ENCODE measurements at regions not wholly inside any gene's neighbourhood (a gene's known extent, or its start where the extent isn't known, plus 50 kb on each side); places are given as distances from the start of the nearest gene placed in this dataset.
"Not testable (repeated sequence)": the region's sequence is repeated elsewhere in the genome, so short reads cannot be mapped to it uniquely, and the experiment has no call there.

DNA sequence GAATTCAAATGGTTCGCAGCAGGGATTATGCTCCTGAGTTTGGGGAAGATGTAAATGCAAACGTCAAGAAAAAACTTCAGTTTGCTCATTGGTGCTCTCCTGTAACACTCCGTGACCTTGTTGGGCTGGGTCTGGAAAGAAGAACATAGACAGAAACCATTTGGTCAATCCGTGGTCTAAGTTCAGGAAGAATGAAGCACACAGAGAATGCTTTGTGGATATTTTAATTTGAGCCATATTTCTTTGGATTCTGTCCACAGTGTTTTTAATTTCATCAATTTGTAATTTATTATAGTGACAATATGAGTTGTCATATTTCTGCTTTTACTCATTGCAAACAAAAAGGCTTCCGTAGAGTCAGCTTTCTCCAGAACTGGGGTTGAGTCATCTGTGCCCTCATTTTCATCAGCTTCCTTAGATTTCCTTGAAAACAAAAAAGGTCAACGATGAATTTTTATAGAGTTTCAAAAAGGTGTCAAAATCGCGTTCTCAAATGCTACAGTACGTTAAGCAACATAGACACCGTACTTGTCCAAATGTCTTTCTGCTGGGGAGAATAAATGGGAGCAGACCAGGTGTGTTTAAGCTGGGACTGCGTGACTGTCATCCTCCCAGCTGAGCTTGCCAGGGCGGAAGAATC lies 606.4 kb downstream of the RNF144A start:
- no peak for DNase-seq (ENCODE audit: low read depth, low spot score)

DNA sequence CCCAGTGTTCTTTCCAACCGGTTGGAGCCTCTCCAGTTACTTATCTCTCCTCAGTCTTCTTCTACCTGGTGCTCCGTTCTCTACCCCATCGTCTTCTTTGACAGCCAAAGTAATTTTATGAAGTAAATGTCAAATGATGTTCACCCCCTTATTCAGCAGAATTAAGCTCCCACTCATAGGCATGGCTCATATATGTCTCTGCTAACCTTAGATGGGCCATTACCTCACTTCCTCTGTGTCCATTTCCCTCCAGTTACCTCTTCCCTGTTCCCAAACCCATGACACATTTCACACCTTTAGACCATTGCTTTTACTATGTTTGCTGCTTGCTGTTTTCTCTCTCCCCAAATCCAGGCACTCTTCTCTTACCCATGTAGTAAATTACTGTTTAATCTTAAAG lies 607.0 kb downstream of the RNF144A start:
- DNase-seq (ENCODE audit: low read depth, low spot score): no peak

DNA sequence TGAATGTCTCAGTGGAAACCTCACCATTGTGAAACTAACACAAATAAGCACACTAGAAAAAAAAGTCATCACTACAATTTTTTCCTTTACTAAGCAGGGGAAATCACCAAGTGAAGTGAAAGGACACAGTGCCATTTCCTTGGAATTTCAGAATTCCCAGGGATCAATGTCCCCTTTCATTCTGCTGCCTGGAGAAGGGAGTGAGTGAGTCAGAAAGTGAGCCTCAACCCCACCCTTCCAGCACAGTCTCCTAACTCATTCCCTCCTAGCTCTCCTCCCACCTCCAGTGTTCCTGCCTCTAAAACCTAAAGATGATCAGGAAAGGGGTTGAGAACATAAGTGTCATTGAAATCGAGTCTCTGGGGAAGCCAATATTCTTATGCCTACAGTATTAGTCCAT lies 608.5 kb downstream of the RNF144A start:
- no peak for DNase-seq (ENCODE audit: low read depth, low spot score)

DNA sequence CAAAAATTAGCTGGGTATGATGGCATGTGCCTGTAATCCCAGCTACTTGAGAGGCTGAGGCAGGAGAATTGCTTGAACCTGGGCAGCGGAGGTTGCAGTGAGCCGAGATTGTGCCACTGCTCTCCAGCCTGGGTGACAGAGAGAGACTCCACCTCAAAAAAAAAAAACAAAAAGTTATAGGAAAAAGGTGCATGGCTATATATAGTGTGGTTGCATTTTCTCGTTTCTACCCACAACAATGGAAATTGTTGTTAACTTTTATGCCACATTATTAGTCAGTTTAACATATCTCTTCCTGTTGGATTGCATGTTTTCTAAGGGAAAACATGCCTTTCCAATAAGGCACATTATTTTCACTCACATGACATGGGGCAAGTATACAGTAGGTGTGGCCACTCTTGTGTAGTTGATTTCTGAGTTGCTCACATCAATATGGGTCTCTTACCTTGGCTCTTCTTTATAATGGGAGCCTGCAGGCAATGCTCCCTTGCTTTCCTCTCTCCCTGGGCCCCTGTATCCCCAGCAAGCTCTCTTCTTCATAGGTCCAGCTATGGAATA lies 610.0 kb downstream of the RNF144A start:
- no peak for DNase-seq (ENCODE audit: low read depth, low spot score)

DNA sequence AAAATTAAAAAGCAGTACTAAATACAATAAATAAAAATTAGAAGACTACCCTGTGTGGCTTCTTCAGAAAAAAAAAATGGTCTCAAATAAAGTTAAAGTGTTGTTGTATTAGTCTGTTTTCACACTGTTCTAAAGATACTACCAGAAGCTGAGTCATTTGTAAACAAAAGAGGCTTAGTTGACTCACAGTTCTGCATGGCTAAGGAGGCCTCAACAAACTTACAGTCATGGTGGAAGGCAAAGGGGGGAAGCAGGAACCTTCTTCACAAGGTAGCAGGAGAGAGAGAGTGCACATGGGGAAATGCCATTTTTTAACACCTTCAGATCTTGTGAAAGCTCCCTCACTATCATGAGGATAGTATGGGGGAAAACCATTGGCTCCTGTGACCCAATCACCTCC lies 612.8 kb downstream of the RNF144A start:
- no peak for DNase-seq (ENCODE audit: low read depth, low spot score)

DNA sequence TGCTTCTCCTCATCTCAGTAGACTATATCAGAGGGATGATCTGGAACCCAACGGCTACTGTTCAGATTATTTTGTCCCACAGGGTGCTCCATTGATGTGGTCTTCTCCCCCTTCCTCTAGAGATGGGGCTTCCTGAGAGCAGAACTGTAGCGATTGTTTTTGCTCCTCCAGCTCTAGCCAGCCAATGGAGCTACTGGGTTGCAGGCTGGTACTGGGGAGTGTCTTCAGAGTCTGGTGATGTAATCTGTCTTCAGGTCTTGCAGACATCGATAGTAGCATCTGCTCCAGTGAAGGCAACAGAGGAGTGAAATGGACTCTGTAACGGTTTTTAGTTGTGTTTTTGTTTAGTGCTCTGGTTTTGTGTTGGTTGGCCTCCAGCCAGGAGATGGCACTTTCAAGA lies 621.9 kb downstream of the RNF144A start:
- DNase-seq (ENCODE audit: low read depth, low spot score): no peak

DNA sequence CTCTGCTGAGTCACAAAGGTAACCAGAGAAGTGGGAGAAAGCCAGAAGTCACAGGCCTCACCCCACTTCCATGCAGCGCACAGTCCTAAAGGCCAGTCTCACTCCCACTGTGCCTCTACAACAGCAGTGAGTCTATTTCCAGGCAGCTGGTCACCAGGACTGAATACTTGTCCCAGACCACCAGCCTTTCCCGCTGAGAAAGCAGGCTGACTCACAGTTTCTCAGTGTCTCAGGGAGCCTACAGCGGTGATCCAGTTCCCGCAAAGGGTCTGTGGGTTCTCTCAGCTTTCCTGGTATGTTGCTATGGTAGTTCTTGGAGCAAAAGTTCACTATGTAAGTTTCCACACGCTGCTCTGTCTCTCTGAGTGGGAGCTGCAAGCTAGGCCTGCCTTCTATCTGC lies 622.5 kb downstream of the RNF144A start:
- DNase-seq (ENCODE audit: low read depth, low spot score): no peak

DNA sequence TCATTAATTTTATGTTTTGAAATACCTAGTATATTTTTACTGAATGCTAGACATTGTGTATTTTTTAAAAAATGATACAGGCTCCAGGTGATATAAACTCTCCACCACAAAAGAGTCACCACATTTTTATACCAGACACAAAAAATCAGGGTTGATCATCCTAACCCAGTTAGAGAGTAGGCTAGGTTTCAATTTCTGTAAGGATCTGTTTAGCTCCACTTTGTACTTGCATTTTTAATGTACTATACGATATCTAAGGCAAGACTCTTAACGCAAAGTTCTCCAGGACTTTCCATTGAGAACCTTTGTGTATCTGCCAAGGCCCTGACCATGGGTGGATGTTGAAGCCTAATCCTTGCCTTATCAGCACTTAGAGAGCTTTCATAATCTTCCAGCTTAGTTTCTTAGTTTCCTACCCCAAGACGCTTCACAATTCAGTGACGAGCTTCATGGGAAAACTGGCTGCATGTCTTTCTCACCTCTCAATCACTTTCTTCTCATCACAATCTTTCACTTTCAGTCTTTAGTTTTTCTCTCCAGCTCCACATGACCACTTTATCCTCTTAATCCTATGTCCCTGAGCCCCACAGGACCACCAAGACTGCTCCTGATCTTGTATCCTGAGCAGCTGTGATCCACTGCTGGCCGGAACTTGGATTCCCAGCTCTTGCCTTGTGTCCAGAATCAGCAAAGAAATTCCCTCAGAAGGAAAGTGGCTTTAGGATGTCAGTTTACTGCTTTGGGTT lies 635.8 kb downstream of the RNF144A start:
- no peak for DNase-seq (ENCODE audit: low read depth, low spot score)

DNA sequence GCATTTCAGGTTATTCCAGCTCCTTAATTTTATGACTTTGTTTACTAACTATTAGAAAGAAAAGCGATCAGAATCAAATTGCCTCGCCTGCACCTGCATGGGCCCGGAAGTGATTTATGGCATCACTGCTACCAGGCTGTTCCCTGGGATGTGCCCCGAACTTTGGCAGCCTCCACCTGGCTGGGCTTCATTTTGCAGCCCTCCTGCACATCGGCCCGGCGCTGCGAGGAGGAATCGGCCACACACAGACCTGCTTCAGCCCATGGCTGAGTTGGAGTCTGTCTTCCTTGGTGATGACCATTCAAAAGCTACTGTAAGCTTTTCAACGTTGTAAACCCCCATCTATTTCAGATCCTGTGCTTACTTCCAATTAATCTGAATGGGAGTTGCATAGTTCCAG lies 638.0 kb downstream of the RNF144A start:
- DNase-seq (ENCODE audit: low read depth, low spot score): no peak

DNA sequence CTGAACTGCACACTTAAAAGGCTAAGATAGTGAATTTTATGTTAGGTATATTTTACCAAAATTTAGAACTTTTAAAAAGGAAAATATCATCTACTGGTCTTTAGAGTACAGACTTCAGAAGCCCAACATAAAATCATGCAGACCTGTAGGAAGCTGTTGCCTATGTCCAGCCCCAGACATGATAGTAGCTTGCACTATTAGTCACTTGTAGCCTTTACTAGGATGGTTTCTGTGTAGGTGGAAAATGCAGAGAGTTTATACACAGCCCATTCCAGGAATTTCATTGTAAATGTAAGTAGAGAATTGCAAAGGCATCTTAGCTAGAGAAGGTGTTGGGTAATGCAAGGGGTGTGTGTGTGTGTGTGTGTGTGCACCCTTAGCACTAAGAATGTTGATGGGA lies 640.2 kb downstream of the RNF144A start:
- DNase-seq (ENCODE audit: low read depth, low spot score): no peak

DNA sequence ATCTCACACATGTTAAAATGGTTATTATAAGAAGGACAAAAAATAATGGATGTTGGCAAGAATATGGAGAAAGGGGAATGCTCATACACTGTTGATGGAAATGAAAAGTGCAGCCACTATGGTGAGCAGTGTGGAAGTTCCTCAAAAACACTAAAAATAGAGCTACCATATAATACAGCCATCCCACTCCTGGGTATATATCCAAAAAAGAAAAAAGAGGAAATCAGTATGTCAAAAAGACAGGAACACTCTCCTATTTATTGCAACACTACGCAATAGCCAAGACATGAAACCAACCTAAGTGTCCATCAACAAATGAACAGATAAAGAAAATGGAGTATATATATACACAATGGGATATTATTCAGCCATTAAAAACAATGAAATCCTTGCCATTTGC lies 642.6 kb downstream of the RNF144A start:
- DNase-seq (ENCODE audit: low read depth, low spot score): no peak

DNA sequence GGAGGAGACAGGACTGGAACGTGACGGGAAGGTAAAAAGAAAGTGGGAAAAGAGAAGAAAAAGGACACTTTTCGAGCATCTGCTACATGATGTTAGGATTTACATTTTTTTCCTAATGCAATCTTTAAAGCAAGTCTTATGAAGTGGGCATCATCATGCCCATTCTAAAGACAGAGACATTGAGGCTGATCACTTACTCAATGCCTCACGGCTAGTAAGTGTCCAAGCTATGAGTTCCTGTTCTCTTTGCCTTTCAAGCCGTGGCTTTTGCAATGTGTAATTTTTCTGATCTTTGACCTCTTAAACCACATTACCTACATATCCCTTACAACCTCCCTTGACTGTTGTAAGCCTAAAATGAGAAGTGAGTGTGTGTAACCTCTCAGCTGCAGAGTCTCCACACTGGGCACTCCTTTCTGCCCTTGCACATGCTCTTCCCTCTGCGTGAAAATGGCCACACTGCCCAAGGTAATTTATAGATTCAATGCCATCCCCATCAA lies 649.2 kb downstream of the RNF144A start:
- DNase-seq (ENCODE audit: low read depth, low spot score): no peak

DNA sequence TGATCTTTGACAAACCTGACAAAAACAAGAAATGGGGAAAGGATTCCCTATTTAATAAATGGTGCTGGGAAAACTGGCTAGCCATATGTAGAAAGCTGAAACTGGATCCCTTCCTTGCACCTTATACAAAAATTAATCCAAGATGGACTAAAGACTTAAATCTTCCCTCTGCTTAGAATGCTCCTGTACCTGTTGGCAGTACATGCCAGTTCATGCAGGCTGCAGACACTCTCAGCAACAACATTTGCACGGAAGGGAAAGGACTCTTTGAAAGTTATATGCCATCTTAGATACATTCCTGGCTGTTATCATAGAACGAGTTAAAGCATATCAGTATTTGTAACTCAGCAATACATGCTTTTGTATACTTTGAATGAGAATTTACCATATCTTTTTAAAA lies 649.9 kb downstream of the RNF144A start:
- DNase-seq (ENCODE audit: low read depth, low spot score): not testable (repeated sequence)

DNA sequence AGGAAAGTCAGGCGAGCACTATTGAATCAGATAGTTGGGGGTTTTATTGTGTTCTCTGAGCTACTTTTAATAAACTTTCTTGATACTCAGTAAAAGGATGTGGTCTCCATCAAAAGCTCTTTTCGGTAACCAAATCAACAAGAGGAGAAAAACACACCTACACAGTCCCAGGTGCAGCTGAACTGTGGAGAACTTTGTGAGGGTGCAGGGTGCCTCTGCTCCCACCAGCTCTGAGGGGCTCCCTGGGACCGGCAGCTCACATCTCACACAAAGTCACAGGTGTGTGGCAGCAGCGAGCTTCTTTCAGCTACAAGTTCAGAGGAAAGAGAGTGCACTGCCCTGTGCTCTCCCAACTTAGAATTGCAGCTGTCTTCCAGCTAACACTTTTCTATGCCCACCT lies 650.4 kb downstream of the RNF144A start:
- DNase-seq (ENCODE audit: low read depth, low spot score): peak; percentile 55

DNA sequence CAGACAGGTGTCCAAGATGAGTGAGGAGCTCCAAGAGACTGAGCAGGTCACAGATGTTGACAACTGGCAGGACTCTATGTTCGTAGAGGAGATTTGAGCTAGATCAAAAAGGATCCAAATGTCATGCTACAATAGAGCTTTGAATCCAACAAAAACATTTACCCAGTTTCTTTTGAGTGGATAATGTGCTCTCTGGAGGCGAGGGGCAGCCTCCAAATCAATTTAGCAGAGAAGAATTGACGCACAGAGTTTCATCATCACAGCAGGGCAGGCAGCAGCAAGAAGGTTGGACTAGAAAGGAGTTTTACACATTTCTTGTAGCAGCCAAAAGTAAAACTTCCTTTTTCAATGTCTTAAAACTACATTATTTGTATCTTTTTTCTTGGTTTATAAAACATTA lies 653.0 kb downstream of the RNF144A start:
- DNase-seq (ENCODE audit: low read depth, low spot score): no peak

DNA sequence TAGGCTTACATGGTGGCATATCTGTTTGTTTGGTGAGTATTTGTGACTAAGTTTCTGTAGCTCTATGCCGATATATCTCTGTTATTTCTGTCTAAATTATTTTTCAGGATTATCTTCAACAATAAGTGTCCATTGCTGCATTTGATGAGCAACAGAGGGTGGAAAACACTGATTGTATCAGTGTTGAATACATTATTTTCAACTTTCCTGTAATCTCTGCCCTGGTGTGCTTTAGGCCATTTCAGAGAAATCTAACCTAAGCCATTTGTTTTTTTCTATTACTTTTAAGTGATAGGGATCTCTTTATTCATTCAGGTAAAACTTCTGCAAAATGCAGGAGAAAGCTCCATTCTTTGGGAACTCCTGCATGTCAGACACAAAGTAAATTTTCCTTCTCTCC lies 654.5 kb downstream of the RNF144A start:
- no peak for DNase-seq (ENCODE audit: low read depth, low spot score)

DNA sequence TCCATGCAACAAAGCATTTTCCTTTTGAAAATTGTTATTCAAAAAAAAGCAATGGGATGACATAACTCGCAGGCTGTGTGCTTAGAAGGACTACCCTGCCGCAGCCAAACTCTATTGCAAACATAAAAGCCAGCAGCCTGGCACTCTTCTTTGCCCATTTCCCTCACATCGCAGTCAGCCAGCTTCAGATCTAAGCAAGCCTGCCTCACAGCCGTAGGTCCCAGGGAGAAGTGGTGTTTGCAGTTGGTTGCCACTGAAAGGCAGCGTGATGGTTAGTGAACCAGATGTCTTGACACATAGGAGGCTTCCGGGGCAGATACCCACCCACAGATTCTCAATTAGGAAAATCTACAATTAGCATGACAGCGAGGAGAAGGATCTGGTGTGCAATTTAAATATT lies 655.2 kb downstream of the RNF144A start:
- no peak for DNase-seq (ENCODE audit: low read depth, low spot score)

DNA sequence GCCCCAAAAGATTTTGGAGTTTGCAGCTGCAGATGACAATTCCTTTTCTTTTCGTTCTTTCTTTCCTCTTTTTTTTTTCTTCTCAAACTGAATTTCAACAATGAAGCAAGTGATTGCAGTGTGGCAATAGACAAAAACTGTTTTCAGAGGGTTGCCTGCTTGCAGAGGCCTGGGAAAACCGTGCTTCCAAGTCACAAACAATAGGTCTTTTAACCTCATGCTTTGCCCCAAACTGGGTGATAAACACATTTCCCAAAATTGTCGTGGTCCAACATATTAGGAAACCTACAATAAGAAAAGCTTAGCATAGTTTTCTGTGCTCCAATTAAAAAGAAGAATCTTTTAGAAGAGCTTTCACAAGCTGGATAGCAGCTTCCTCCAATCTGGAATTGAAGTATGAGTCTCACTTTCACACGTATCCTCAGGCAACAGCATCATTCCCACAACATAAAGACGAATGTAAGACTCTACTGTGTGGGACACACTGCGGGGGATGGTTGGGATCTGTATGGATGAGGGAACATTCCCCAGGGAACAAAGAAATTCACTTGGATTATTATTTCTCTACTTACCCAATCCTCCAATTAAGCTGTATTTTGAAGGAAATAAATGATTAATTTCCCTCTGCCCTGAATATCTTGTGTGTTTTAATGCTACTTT lies 656.1 kb downstream of the RNF144A start:
- no peak for DNase-seq (ENCODE audit: low read depth, low spot score)

DNA sequence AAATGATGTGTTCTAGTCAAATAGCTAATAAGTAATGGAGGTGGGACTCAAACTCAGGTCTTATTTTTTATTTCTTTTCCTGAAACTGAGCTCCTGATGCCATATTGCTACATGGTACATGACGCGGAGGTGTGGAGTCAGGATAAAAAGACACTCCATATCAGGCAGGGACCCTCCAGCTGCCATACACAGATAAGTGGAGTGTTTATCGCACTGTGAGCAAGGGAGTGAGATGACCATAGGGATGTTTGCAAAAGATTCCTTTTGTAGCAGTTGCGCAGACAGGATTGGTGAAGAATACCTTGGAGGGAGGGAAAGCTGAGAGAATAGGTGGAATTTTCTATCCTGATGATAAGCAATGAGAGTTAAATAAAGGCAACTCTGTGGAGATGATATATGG lies 657.2 kb downstream of the RNF144A start:
- DNase-seq (ENCODE audit: low read depth, low spot score): no peak

DNA sequence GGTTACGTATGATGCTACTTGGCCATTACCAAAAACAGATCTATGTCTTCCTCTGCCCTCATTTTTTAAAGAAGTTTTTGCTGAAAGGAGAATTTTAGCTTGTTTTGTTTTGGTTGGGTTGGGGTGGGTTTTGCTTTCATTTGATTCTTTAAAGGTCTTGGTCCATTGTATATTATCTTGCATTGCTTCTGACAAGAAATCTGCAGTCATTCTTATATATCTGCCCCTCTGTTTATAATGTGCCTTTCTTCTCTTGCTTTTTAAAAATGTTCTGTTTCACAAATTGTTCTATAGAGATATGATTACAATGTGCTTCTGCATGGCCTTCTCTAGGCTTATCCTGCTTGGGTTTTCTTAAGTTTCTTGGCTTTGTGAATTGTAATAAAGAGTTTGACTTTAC lies 660.6 kb downstream of the RNF144A start:
- no peak for DNase-seq (ENCODE audit: low read depth, low spot score)

DNA sequence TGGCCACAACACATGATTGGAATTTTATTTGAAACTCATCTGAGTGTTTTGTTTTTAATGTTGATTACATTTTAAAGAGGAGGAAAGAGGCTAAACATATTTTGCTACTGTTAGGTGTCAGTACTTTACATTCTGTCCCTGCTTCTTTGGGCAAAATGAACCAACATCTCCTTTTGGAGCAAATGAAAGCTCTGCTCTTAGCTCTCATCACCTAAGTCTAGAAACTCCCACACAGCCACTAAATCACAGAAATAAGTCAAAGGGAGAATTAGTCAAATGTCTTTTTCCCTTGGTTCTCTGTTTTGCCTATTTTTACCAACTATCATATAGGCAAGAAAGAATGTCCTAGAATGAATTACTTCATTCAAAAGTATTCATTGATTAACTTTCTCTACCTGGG lies 666.8 kb downstream of the RNF144A start:
- DNase-seq (ENCODE audit: low read depth, low spot score): no peak

DNA sequence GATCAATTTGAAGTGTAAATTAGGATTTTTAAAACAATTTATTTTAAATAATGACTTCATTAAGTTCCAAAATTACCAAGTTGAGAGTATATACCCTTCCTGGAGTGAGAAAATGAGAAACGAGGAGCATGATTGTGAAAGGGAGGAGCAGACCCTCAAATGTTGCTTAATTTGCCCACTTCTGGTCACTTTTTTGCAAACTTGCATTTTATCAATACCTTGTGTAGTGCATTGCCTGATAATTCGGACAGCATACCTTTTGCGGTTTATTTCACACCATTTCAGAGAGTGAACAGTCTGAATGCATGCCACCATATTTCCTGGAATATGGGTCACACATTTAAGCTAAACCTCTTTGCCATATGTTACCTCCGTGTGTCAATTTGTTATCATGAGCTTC lies 669.7 kb downstream of the RNF144A start:
- no peak for DNase-seq (ENCODE audit: low read depth, low spot score)

DNA sequence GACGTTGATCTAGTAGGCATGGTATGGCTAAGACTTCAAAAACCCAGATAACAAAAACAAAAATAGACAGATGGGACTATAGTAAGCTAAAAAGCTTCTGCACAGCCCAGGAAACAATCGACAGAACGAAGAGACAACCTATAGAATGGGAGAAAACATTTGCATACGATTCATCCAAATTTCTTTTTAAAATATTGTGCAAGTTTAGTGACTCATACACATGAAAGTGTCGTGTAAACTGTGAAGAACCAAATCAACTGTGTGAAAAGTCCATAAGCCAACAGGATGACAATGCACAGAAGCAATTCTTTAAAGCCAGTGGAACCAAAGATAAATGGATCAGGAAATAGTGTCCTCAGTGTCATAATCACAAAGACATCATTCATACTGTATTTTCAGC lies 671.1 kb downstream of the RNF144A start:
- DNase-seq (ENCODE audit: low read depth, low spot score): no peak

All from activated naive CD8-positive, alpha-beta T cell treated with anti-CD3 and anti-CD28 coated beads, Interleukin-2, amount 50 U/mL, for 16 hours (primary cell).